Sigmoid colon (tissue), 6 donors: ENCODE measurements at regions not wholly inside any gene's neighbourhood (a gene's known extent, or its start where the extent isn't known, plus 50 kb on each side); places are given as distances from the start of the nearest gene placed in this dataset.

Source experiments
- DNase-seq: peaks from one replicate; pipeline ENCODE4 v3.0.0-alpha.2; 2019
- H3K27ac ChIP-seq, 4 donors: fragments of 200-600 bp; sonication (generic); one replicate each; pipeline ENCODE4 v1.5.1; 2016 to 2019; ENCODE audit warnings: mild to moderate bottlenecking in 1 of 4
- H3K27me3 ChIP-seq, 3 donors: fragments of 200-600 bp; sonication (generic); one replicate each; pipeline ENCODE4 v1.5.1; 2019; ENCODE audit warnings: mild to moderate bottlenecking in 1 of 3
- H3K36me3 ChIP-seq, 4 donors: fragments of 200-600 bp; sonication (generic); one replicate each; pipeline ENCODE4 v1.5.1; 2016 to 2019
- H3K4me1 ChIP-seq, 4 donors: fragments of 200-600 bp; sonication (generic); one replicate each; pipeline ENCODE4 v1.5.1; 2017 to 2019
- H3K4me3 ChIP-seq, 4 donors: fragments of 200-600 bp; sonication (generic); one replicate each; pipeline ENCODE4 v1.5.1; 2017 to 2019; ENCODE audit warnings: mild to moderate bottlenecking in 2 of 4, moderate library complexity in 1 of 4
- H3K9me3 ChIP-seq, 4 donors: fragments of 200-600 bp in 3 of 4; sonication (generic) in 3 of 4; one replicate each; pipeline versions ENCODE4 v1.5.1 to v1.6.1; 2013 to 2019
- CTCF ChIP-seq, 4 experiments: fragments of 450-650 bp in 3 of 4; fragments of 200-600 bp in 1 of 4; IDR thresholded peaks; one replicate each; pipeline ENCODE4 v1.5.1; 2016 to 2019; ENCODE audit warnings: antibody characterized with exemption in 4 of 4, mild to moderate bottlenecking in 3 of 4, moderate library complexity in 2 of 4
- EP300 ChIP-seq, 4 donors: sonication (generic); formaldehyde crosslinking; IDR thresholded peaks; one replicate each; pipeline ENCODE4 v1.6.1; 2017; ENCODE audit warnings: antibody characterized with exemption in 4 of 4
- POLR2A ChIP-seq, 2 donors: fragments of 450-650 bp; IDR thresholded peaks; one replicate each; pipeline ENCODE4 v1.6.1; 2016; ENCODE audit warnings: antibody characterized with exemption in 2 of 2, mild to moderate bottlenecking in 2 of 2, moderate library complexity in 2 of 2
- POLR2AphosphoS5 ChIP-seq, 4 donors: sonication (generic); formaldehyde crosslinking; IDR thresholded peaks; one replicate each; pipeline ENCODE4 v1.6.1; 2017; ENCODE audit warnings: antibody characterized with exemption in 4 of 4
- WGBS, 2 donors: extraction: QIAGEN DNeasy Blood & Tissue Kit; methylation state at CpG; one replicate each; pipeline ENCODE4 v1.1.7; 2013; 5-methylcytosine and 5-hydroxymethylcytosine counted together
- intact Hi-C: fragments of 100-400 bp; cut with DNase I; formaldehyde crosslinking; loops from one replicate; pipeline ENCODE4 v1.15.1; 2023
- donor health status: healthy with polysubstance abuse.
- donor health status: healthy.

GRCh38 chr7:46253520-46253919, 332.4 kb upstream of the IGFBP3 start:
- intact Hi-C loops = no loop called here
- TF ChIP-seq CTCF (IDR thresholded peaks at IDR 0.05) = no peak
- no peak for TF ChIP-seq POLR2A (IDR thresholded peaks at IDR 0.05)
- TF ChIP-seq POLR2AphosphoS5 (IDR thresholded peaks at IDR 0.05) = no peak
- TF ChIP-seq EP300 (IDR thresholded peaks at IDR 0.05) = no peak
- WGBS, 2 donors = 90 to 93% methylated on average over 1 of the region's 1 CpG
- Histone ChIP-seq H3K27ac (no peak overlapping the region), H3K9me3 (no peaks in the 10 kb centered on the region), H3K27me3 (no peaks in the 10 kb centered on the region), H3K4me1 (peaks cover 0 to 14% (median 3%) of the 10 kb centered on the region in 4 donors), H3K4me3 (no peak overlapping the region), H3K36me3 (no peaks in the 10 kb centered on the region)
- DNase-seq = no peak

GRCh38 chr7:46247664-46248063, 326.6 kb upstream of the IGFBP3 start:
- TF ChIP-seq POLR2AphosphoS5 (IDR thresholded peaks at IDR 0.05) = no peak
- TF ChIP-seq CTCF (IDR thresholded peaks at IDR 0.05) = no peak
- no peak for TF ChIP-seq EP300 (IDR thresholded peaks at IDR 0.05)
- TF ChIP-seq POLR2A (IDR thresholded peaks at IDR 0.05) = no peak
- H3K4me1 ChIP-seq = no peaks in the 10 kb centered on the region
- WGBS, 2 donors = 89 to 94% methylated on average over 1 of the region's 1 CpG
- no peak overlapping the region for H3K27ac ChIP-seq
- DNase-seq = no peak
- H3K4me3 ChIP-seq = no peak overlapping the region
- intact Hi-C loops = no loop called here
- no peaks in the 10 kb centered on the region for H3K36me3 ChIP-seq
- no peaks in the 10 kb centered on the region for H3K9me3 ChIP-seq
- H3K27me3 ChIP-seq = no peaks in the 10 kb centered on the region

GRCh38 chr7:46245586-46246111, 324.6 kb upstream of the IGFBP3 start:
- H3K36me3 ChIP-seq = no peaks in the 10 kb centered on the region
- H3K4me1 ChIP-seq = no peaks in the 10 kb centered on the region
- intact Hi-C loops = no loop called here
- H3K27me3 ChIP-seq = no peaks in the 10 kb centered on the region
- H3K9me3 ChIP-seq = no peaks in the 10 kb centered on the region
- 67 to 73% methylated on average over 4 of the region's 4 CpGs for whole genome bisulfite sequencing, 2 donors
- DNase-seq = no peak
- H3K27ac ChIP-seq = no peak overlapping the region
- no peak overlapping the region for H3K4me3 ChIP-seq
- no peak for TF ChIP-seq POLR2AphosphoS5 (IDR thresholded peaks at IDR 0.05)
- TF ChIP-seq CTCF (IDR thresholded peaks at IDR 0.05) = no peak
- no peak for TF ChIP-seq EP300 (IDR thresholded peaks at IDR 0.05)
- TF ChIP-seq POLR2A (IDR thresholded peaks at IDR 0.05) = no peak

GRCh38 chr7:46244757-46245156, 323.7 kb upstream of the IGFBP3 start:
- Histone ChIP-seq H3K9me3 (no peaks in the 10 kb centered on the region), H3K4me3 (no peak overlapping the region), H3K27ac (no peak overlapping the region), H3K27me3 (no peaks in the 10 kb centered on the region), H3K36me3 (no peaks in the 10 kb centered on the region), H3K4me1 (no peaks in the 10 kb centered on the region)
- intact Hi-C loops = no loop called here
- 83 to 87% methylated on average over 2 of the region's 2 CpGs for WGBS, 2 donors
- DNase-seq = no peak
- TF ChIP-seq POLR2AphosphoS5 (IDR thresholded peaks at IDR 0.05) (no peak), POLR2A (IDR thresholded peaks at IDR 0.05) (no peak), EP300 (IDR thresholded peaks at IDR 0.05) (no peak), CTCF (IDR thresholded peaks at IDR 0.05) (no peak)

- H3K4me1 ChIP-seq = no peaks in the 10 kb centered on the region
- H3K9me3 ChIP-seq = no peaks in the 10 kb centered on the region
- no peak for DNase-seq
- H3K27me3 ChIP-seq = no peaks in the 10 kb centered on the region
- whole genome bisulfite sequencing, 2 donors = 19 to 44% methylated on average over 1 of the region's 1 CpG
- no peak for TF ChIP-seq POLR2A (IDR thresholded peaks at IDR 0.05)
- no peak for TF ChIP-seq EP300 (IDR thresholded peaks at IDR 0.05)
- TF ChIP-seq CTCF (IDR thresholded peaks at IDR 0.05) = no peak
- TF ChIP-seq POLR2AphosphoS5 (IDR thresholded peaks at IDR 0.05) = no peak
- intact Hi-C loops = no loop called here
- H3K36me3 ChIP-seq = no peaks in the 10 kb centered on the region
- H3K27ac ChIP-seq = no peak overlapping the region
- no peak overlapping the region for H3K4me3 ChIP-seq
Observed at GRCh38 chr7:46243406-46243805, 322.3 kb upstream of the IGFBP3 start.
